Astrocyte of the hippocampus (primary cell): ENCODE measurements at regions not wholly inside any gene's neighbourhood (a gene's known extent, or its start where the extent isn't known, plus 50 kb on each side); places are given as distances from the start of the nearest gene placed in this dataset.

ENCODE experiments used
- DNase-seq: peaks from one replicate; pipeline ENCODE4 v3.0.0; 2011; ENCODE audit warnings: low read depth, low spot score

- DNase-seq = no peak
These were observed 78.9 kb downstream of the ENGASE start for GRCh38 chr17:79153367-79154130.

- no peak for DNase-seq
These were observed 78.0 kb downstream of the ENGASE start for GRCh38 chr17:79152636-79153035.

- no peak for DNase-seq
These were observed 77.5 kb downstream of the ENGASE start for GRCh38 chr17:79152110-79152509.

GRCh38 chr17:79150799-79151198, 76.2 kb downstream of the ENGASE start:
- DNase-seq = no peak

GRCh38 chr17:79150035-79150733, 75.6 kb downstream of the ENGASE start:
- no peak for DNase-seq

- no peak for DNase-seq
These were observed 74.0 kb downstream of the ENGASE start for GRCh38 chr17:79148584-79148983.

- no peak for DNase-seq
These were observed 73.3 kb downstream of the ENGASE start for GRCh38 chr17:79147746-79148506.

GRCh38 chr17:79146562-79146961, 71.9 kb downstream of the ENGASE start:
- no peak for DNase-seq

- no peak for DNase-seq
These were observed 70.9 kb downstream of the ENGASE start for GRCh38 chr17:79145548-79145947.

- no peak for DNase-seq
These were observed 69.5 kb downstream of the ENGASE start for GRCh38 chr17:79144133-79144532.

GRCh38 chr17:79142375-79142774, 67.8 kb downstream of the ENGASE start:
- DNase-seq = no peak

- no peak for DNase-seq
These were observed 67.1 kb downstream of the ENGASE start for GRCh38 chr17:79141578-79142355.

- DNase-seq = no peak
These were observed 64.2 kb downstream of the ENGASE start for GRCh38 chr17:79138826-79139225.

- no peak for DNase-seq
These were observed 63.2 kb downstream of the ENGASE start for GRCh38 chr17:79137789-79138165.

GRCh38 chr17:79137015-79137788, 62.6 kb downstream of the ENGASE start:
- no peak for DNase-seq

GRCh38 chr17:79136596-79136995, 62.0 kb downstream of the ENGASE start:
- DNase-seq = no peak
